Activated B cell treated with CpG ODN at 0.5 μM for 24 hours (primary cell): ENCODE measurements at regions not wholly inside any gene's neighbourhood (a gene's known extent, or its start where the extent isn't known, plus 50 kb on each side); places are given as distances from the start of the nearest gene placed in this dataset.

Experiments used
- ATAC-seq: fragments of 200-7000 bp; cut with Tn5 transposase; one replicate; pipeline ENCODE4 v1.10.0; 2021; ENCODE audit warnings: low read depth, mild to moderate bottlenecking, moderate library complexity
- CTCF ChIA-PET: fragments of 350-600 bp; sonication (Branson Sonifier 250); formaldehyde crosslinking; loops from one replicate; lab custom pipeline; 2021; ENCODE audit warnings: antibody characterized with exemption; lab: Charles Lee
- POLR2A ChIA-PET: fragments of 350-600 bp; sonication (Branson Sonifier 250); formaldehyde crosslinking; loops from one replicate; lab custom pipeline; 2021; ENCODE audit warnings: antibody characterized with exemption; lab: Charles Lee
- DNase-seq: peaks from one replicate; pipeline ENCODE4 v3.0.0; 2022
- H3K27ac Mint-ChIP-seq: one replicate; pipeline ENCODE4 v1.8.0; 2020; ENCODE audit warnings: mixed read lengths
- H3K27me3 Mint-ChIP-seq: one replicate; pipeline ENCODE4 v1.8.0; 2021; ENCODE audit warnings: mixed read lengths
- H3K36me3 Mint-ChIP-seq: one replicate; pipeline ENCODE4 v1.8.0; 2021; ENCODE audit warnings: low read depth, mixed read lengths
- H3K4me1 Mint-ChIP-seq: one replicate; pipeline ENCODE4 v1.8.0; 2021; ENCODE audit warnings: mixed read lengths
- H3K4me3 Mint-ChIP-seq: one replicate; pipeline ENCODE4 v1.8.0; 2020; ENCODE audit warnings: mild to moderate bottlenecking, mixed read lengths
- H3K9me3 Mint-ChIP-seq: one replicate; pipeline ENCODE4 v1.8.0; 2020; ENCODE audit warnings: mixed read lengths
- CTCF ChIP-seq: fragments of 200-600 bp; IDR thresholded peaks from one replicate; pipeline ENCODE4 v1.8.0; 2022; ENCODE audit warnings: antibody characterized with exemption, mild to moderate bottlenecking
- intact Hi-C: fragments of 100-400 bp; cut with micrococcal nuclease; formaldehyde crosslinking; loops from one replicate; pipeline ENCODE4 v1.15.1; 2024

- POLR2A ChIA-PET: no interaction called here
- Mint-ChIP-seq H3K4me3 (no peak overlapping the region), H3K27ac (no peak overlapping the region), H3K36me3 (no peaks in the 10 kb centered on the region), H3K9me3 (no peaks in the 10 kb centered on the region), H3K4me1 (no peaks in the 10 kb centered on the region), H3K27me3 (no peaks in the 10 kb centered on the region)
- ATAC-seq: no peak
- intact Hi-C loops: no loop called here
- CTCF ChIA-PET: no interaction called here
- DNase-seq: no peak
- no peak for TF ChIP-seq CTCF
These were observed 224.8 kb upstream of the STAC start for GRCh38 chr3:36155515-36155914.

- Mint-ChIP-seq H3K4me3 (no peak overlapping the region), H3K27ac (no peak overlapping the region), H3K4me1 (no peaks in the 10 kb centered on the region), H3K9me3 (no peaks in the 10 kb centered on the region), H3K27me3 (no peaks in the 10 kb centered on the region), H3K36me3 (no peaks in the 10 kb centered on the region)
- no peak for TF ChIP-seq CTCF
- no peak for DNase-seq
- ATAC-seq: no peak
- ChIA-PET POLR2A (no interaction called here), CTCF (no interaction called here)
- intact Hi-C loops: no loop called here
These were observed 215.9 kb upstream of the STAC start for GRCh38 chr3:36164400-36164799.

- ChIA-PET POLR2A (no interaction called here), CTCF (no interaction called here)
- no peaks in the 10 kb centered on the region for H3K9me3 Mint-ChIP-seq
- H3K4me1 Mint-ChIP-seq: no peaks in the 10 kb centered on the region
- H3K27me3 Mint-ChIP-seq: no peaks in the 10 kb centered on the region
- ATAC-seq (no peak), DNase-seq (no peak)
- intact Hi-C loops: no loop called here
- no peak for TF ChIP-seq CTCF
- H3K36me3 Mint-ChIP-seq: no peaks in the 10 kb centered on the region
- no peak overlapping the region for H3K27ac Mint-ChIP-seq
- H3K4me3 Mint-ChIP-seq: no peak overlapping the region
These were observed 214.6 kb upstream of the STAC start for GRCh38 chr3:36165509-36166290.

DNA sequence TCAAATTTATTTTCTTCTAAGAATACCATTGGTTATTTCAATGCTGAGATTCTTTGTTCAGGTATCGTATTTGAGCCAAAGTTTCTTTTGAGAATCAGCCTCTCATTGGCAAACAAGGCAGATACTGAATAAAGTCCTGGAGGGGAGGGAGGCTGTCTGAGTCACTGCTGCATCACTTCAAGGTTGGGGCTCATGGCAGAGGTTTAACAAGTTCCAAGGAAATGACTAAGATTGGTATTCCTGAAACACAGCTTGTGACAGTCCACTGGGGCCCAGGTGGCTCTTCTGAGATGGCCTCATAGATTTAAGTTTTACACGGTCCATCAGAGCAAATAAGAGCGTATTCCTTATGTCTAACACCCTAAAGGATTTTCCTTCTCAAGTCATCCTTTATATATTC, 213.8 kb upstream of the STAC start:
- ATAC-seq (no peak), DNase-seq (no peak)
- POLR2A ChIA-PET: no interaction called here
- no peak overlapping the region for H3K27ac Mint-ChIP-seq
- H3K4me1 Mint-ChIP-seq: no peaks in the 10 kb centered on the region
- H3K36me3 Mint-ChIP-seq: no peaks in the 10 kb centered on the region
- TF ChIP-seq CTCF: no peak
- no peaks in the 10 kb centered on the region for H3K9me3 Mint-ChIP-seq
- no peaks in the 10 kb centered on the region for H3K27me3 Mint-ChIP-seq
- intact Hi-C loops: no loop called here
- H3K4me3 Mint-ChIP-seq: no peak overlapping the region
- CTCF ChIA-PET: no interaction called here

- H3K4me1 Mint-ChIP-seq: no peaks in the 10 kb centered on the region
- no peaks in the 10 kb centered on the region for H3K9me3 Mint-ChIP-seq
- POLR2A ChIA-PET: no interaction called here
- no peak for ATAC-seq
- intact Hi-C loops: no loop called here
- no peak overlapping the region for H3K4me3 Mint-ChIP-seq
- DNase-seq: no peak
- CTCF ChIA-PET: no interaction called here
- peaks cover 1% of the 10 kb centered on the region for H3K27me3 Mint-ChIP-seq
- H3K27ac Mint-ChIP-seq: no peak overlapping the region
- H3K36me3 Mint-ChIP-seq: no peaks in the 10 kb centered on the region
- no peak for TF ChIP-seq CTCF
These were observed 207.6 kb upstream of the STAC start for GRCh38 chr3:36172699-36173098.
